Putamen (tissue), 1 donor: ENCODE measurements at regions not wholly inside any gene's neighbourhood (a gene's known extent, or its start where the extent isn't known, plus 50 kb on each side); places are given as distances from the start of the nearest gene placed in this dataset.

Experiments
- DNase-seq: peaks from one replicate; pipeline ENCODE4 v3.0.0-alpha.2; 2016; ENCODE audit warnings: low spot score

- no peak for DNase-seq
These were observed 1128.0 kb downstream of the AACS start for GRCh38 chr12:126193190-126193589.

- no peak for DNase-seq
These were observed 1131.0 kb downstream of the AACS start for GRCh38 chr12:126196263-126196662.

GRCh38 chr12:126198516-126198915 is 1133.3 kb downstream of the AACS start:
- DNase-seq: no peak

- no peak for DNase-seq
These were observed 1133.9 kb downstream of the AACS start for GRCh38 chr12:126198966-126199692.

- no peak for DNase-seq
These were observed 1136.8 kb downstream of the AACS start for GRCh38 chr12:126201981-126202537.

GRCh38 chr12:126204326-126204725 is 1139.1 kb downstream of the AACS start:
- DNase-seq: no peak

GRCh38 chr12:126210026-126210425 is 1144.8 kb downstream of the AACS start:
- no peak for DNase-seq

- DNase-seq: no peak
These were observed 1145.2 kb downstream of the AACS start for GRCh38 chr12:126210448-126210847.

GRCh38 chr12:126212824-126213223 is 1147.6 kb downstream of the AACS start:
- DNase-seq: no peak

- no peak for DNase-seq
These were observed 1153.5 kb downstream of the AACS start for GRCh38 chr12:126218697-126219096.

GRCh38 chr12:126219139-126219538 is 1153.9 kb downstream of the AACS start:
- DNase-seq: no peak

GRCh38 chr12:126219654-126220279 is 1154.5 kb downstream of the AACS start:
- no peak for DNase-seq

- DNase-seq: no peak
These were observed 1158.8 kb downstream of the AACS start for GRCh38 chr12:126224032-126224431.

- DNase-seq: no peak
These were observed 1163.7 kb downstream of the AACS start for GRCh38 chr12:126228936-126229335.

GRCh38 chr12:126232711-126233110 is 1167.5 kb downstream of the AACS start:
- no peak for DNase-seq

- no peak for DNase-seq
These were observed 1168.4 kb downstream of the AACS start for GRCh38 chr12:126233625-126234024.

GRCh38 chr12:126243814-126244440 is 1178.7 kb downstream of the AACS start:
- no peak for DNase-seq

- no peak for DNase-seq
These were observed 1182.7 kb downstream of the AACS start for GRCh38 chr12:126247936-126248335.

GRCh38 chr12:126248871-126249403 is 1183.7 kb downstream of the AACS start:
- DNase-seq: no peak

GRCh38 chr12:126258190-126258589 is 1193.0 kb downstream of the AACS start:
- no peak for DNase-seq

GRCh38 chr12:126262829-126263228 is 1197.6 kb downstream of the AACS start:
- DNase-seq: no peak

GRCh38 chr12:126268222-126268621 is 1203.0 kb downstream of the AACS start:
- no peak for DNase-seq

- DNase-seq: no peak
These were observed 1205.9 kb downstream of the AACS start for GRCh38 chr12:126271159-126271558.
